Neural cell (in vitro differentiated cells): ENCODE measurements at regions not wholly inside any gene's neighbourhood (a gene's known extent, or its start where the extent isn't known, plus 50 kb on each side); places are given as distances from the start of the nearest gene placed in this dataset.

Source experiments
- H2AFZ ChIP-seq: fragments of 200-600, 300-800 bp; sonication (generic), shearing (Covaris generic); 2 replicates; pipeline ENCODE4 v1.6.0; 2014; ENCODE audit warnings: low read depth, mild to moderate bottlenecking, antibody characterized with exemption, low read length, moderate library complexity
- H3F3A ChIP-seq: fragments of 200-600 bp; shearing (Covaris generic); 2 replicates; pipeline ENCODE4 v1.6.1; 2016; ENCODE audit warnings: mild to moderate bottlenecking, moderate library complexity, mixed read lengths, antibody characterized with exemption, low read length; ENCODE audit not compliant: insufficient read depth, poor library complexity, severe bottlenecking
- H3K27ac ChIP-seq: fragments of 200-600, 300-800 bp; sonication (generic), shearing (Covaris generic); 2 replicates; pipeline ENCODE4 v1.5.1; 2014; ENCODE audit warnings: mild to moderate bottlenecking, low read length, moderate library complexity
- H3K27me3 ChIP-seq: fragments of 300-800, 200-600 bp; sonication (generic), shearing (Covaris generic); 2 replicates; pipeline ENCODE4 v1.6.0; 2014; ENCODE audit warnings: mild to moderate bottlenecking, low read depth, low read length, moderate library complexity; ENCODE audit not compliant: insufficient read depth
- H3K36me3 ChIP-seq: fragments of 300-800, 200-600 bp; sonication (generic), shearing (Covaris generic); 2 replicates; pipeline ENCODE4 v1.5.1; 2014; ENCODE audit warnings: mild to moderate bottlenecking, antibody characterized with exemption, low read length, moderate library complexity; ENCODE audit not compliant: insufficient read depth
- H3K4me2 ChIP-seq: fragments of 300-800, 200-600 bp; sonication (generic), shearing (Covaris generic); 2 replicates; pipeline ENCODE4 v1.6.0; 2014; ENCODE audit warnings: mild to moderate bottlenecking, low read length
- H3K4me3 ChIP-seq: fragments of 300-800, 200-600 bp; sonication (generic), shearing (Covaris generic); 2 replicates; pipeline ENCODE4 v1.5.1; 2014; ENCODE audit warnings: mild to moderate bottlenecking, low read length, moderate library complexity
- H3K79me2 ChIP-seq: fragments of 200-600 bp; shearing (Covaris generic); replicated peaks from 2 replicates; pipeline ENCODE4 v1.6.0; 2014; ENCODE audit warnings: mild to moderate bottlenecking, low read length, moderate library complexity; ENCODE audit not compliant: insufficient read depth
- H3K9ac ChIP-seq: fragments of 300-800, 200-600 bp; sonication (generic), shearing (Covaris generic); 2 replicates; pipeline ENCODE4 v1.6.1; 2016; ENCODE audit warnings: mild to moderate bottlenecking, low read length, mixed read lengths
- H3K9me2 ChIP-seq: fragments of 200-600 bp; shearing (Covaris generic); 2 replicates; pipeline ENCODE4 v1.6.1; 2016; ENCODE audit warnings: mild to moderate bottlenecking, low read length, mixed read lengths; ENCODE audit not compliant: insufficient read depth
- H3K9me3 ChIP-seq: fragments of 200-600, 300-800 bp; sonication (generic), shearing (Covaris generic); 2 replicates; pipeline ENCODE4 v1.6.1; 2016; ENCODE audit warnings: mild to moderate bottlenecking, mixed run types, low read length, moderate library complexity, mixed read lengths
- H4K20me1 ChIP-seq: fragments of 200-600 bp; shearing (Covaris generic); 2 replicates; pipeline ENCODE4 v1.6.1; 2016; ENCODE audit warnings: mild to moderate bottlenecking, mixed run types; ENCODE audit not compliant: insufficient read depth
- CTCF ChIP-seq: fragments of 450-650 bp; IDR thresholded peaks from 2 replicates; pipeline ENCODE4 v1.5.1; 2014; ENCODE audit warnings: antibody characterized with exemption, mild to moderate bottlenecking, moderate library complexity; ENCODE audit not compliant: poor library complexity, severe bottlenecking
- EP300 ChIP-seq: fragments of 450-650 bp; conservative IDR thresholded peaks from 2 replicates; pipeline ENCODE4 v1.6.1; 2014; ENCODE audit warnings: antibody characterized with exemption, mild to moderate bottlenecking, moderate library complexity; ENCODE audit not compliant: poor library complexity, severe bottlenecking
- EZH2 ChIP-seq: fragments of 200-600, 300-800 bp; shearing (Covaris generic), sonication (generic); IDR thresholded peaks from 2 replicates; pipeline ENCODE4 v1.6.1; 2014; ENCODE audit warnings: antibody characterized with exemption, low read length, borderline replicate concordance, mild to moderate bottlenecking; ENCODE audit not compliant: insufficient read depth, poor library complexity, severe bottlenecking
- MXI1 ChIP-seq: fragments of 450-650 bp; conservative IDR thresholded peaks from 2 replicates; pipeline ENCODE4 v1.6.1; 2014; ENCODE audit warnings: antibody characterized with exemption, mild to moderate bottlenecking; ENCODE audit not compliant: poor library complexity, severe bottlenecking
- POLR2AphosphoS5 ChIP-seq: IDR thresholded peaks from 2 replicates; pipeline ENCODE4 v1.6.1; 2012
- RAD21 ChIP-seq: fragments of 450-650 bp; conservative IDR thresholded peaks from 2 replicates; pipeline ENCODE4 v1.6.1; 2014; ENCODE audit warnings: antibody characterized with exemption, mild to moderate bottlenecking, moderate library complexity
- REST ChIP-seq: IDR thresholded peaks from 2 replicates; pipeline ENCODE4 v1.6.1; 2012; ENCODE audit warnings: borderline replicate concordance
- SMC3 ChIP-seq: fragments of 450-650 bp; conservative IDR thresholded peaks from 2 replicates; pipeline ENCODE4 v1.6.1; 2014; ENCODE audit warnings: antibody characterized with exemption, mild to moderate bottlenecking, moderate library complexity; ENCODE audit not compliant: poor library complexity
- TAF1 ChIP-seq: IDR thresholded peaks from 2 replicates; pipeline ENCODE4 v1.6.1; 2012; ENCODE audit warnings: low read depth

GRCh38 chr1:83717785-83718184 lies 281.1 kb downstream of the TTLL7 start:
- H3K4me2 ChIP-seq: no peak overlapping the region
- H3K36me3 ChIP-seq: no peaks in the 10 kb centered on the region
- H3K9me3 ChIP-seq: no peaks in the 10 kb centered on the region
- no peaks in the 10 kb centered on the region for H3K9me2 ChIP-seq
- no peak overlapping the region for H3K4me3 ChIP-seq
- no peak overlapping the region for H2AFZ ChIP-seq
- no peaks in the 10 kb centered on the region for H4K20me1 ChIP-seq
- no peaks in the 10 kb centered on the region for H3K27me3 ChIP-seq
- no peaks in the 10 kb centered on the region for H3K79me2 ChIP-seq
- H3F3A ChIP-seq: no peaks in the 10 kb centered on the region
- no peak for TF ChIP-seq MXI1
- no peak overlapping the region for H3K9ac ChIP-seq
- H3K27ac ChIP-seq: no peak overlapping the region

GRCh38 chr1:83716641-83717040 lies 282.3 kb downstream of the TTLL7 start:
- Histone ChIP-seq H3K79me2 (no peaks in the 10 kb centered on the region), H2AFZ (no peak overlapping the region), H3K4me3 (no peak overlapping the region), H3K27me3 (no peaks in the 10 kb centered on the region), H3K36me3 (no peaks in the 10 kb centered on the region), H4K20me1 (no peaks in the 10 kb centered on the region), H3K27ac (no peak overlapping the region), H3K9ac (no peak overlapping the region), H3K9me2 (no peaks in the 10 kb centered on the region), H3K4me2 (no peak overlapping the region), H3F3A (no peaks in the 10 kb centered on the region), H3K9me3 (no peaks in the 10 kb centered on the region)
- no peak for TF ChIP-seq SMC3
- TF ChIP-seq TAF1: no peak
- TF ChIP-seq EZH2: no peak
- no peak for TF ChIP-seq RAD21
- TF ChIP-seq MXI1: no peak
- TF ChIP-seq CTCF: no peak
- TF ChIP-seq EP300: no peak
- no peak for TF ChIP-seq REST
- no peak for TF ChIP-seq POLR2AphosphoS5

GRCh38 chr1:83715550-83715949 lies 283.4 kb downstream of the TTLL7 start:
- Histone ChIP-seq H3F3A (no peaks in the 10 kb centered on the region), H3K9ac (no peak overlapping the region), H3K9me3 (no peaks in the 10 kb centered on the region), H2AFZ (no peak overlapping the region), H3K9me2 (no peaks in the 10 kb centered on the region), H3K79me2 (no peaks in the 10 kb centered on the region), H3K4me3 (no peak overlapping the region), H3K27ac (no peak overlapping the region), H3K27me3 (no peaks in the 10 kb centered on the region), H3K36me3 (no peaks in the 10 kb centered on the region), H4K20me1 (no peaks in the 10 kb centered on the region), H3K4me2 (no peak overlapping the region)
- TF ChIP-seq EZH2 (no peak), POLR2AphosphoS5 (no peak), SMC3 (no peak), TAF1 (no peak), REST (no peak), MXI1 (no peak), CTCF (no peak), RAD21 (no peak), EP300 (no peak)
